GM12873 (cell line): ENCODE measurements at regions not wholly inside any gene's neighbourhood (a gene's known extent, or its start where the extent isn't known, plus 50 kb on each side); places are given as distances from the start of the nearest gene placed in this dataset.

Experiments used
- CTCF ChIP-seq: IDR thresholded peaks from 2 replicates; pipeline ENCODE4 v1.5.1; 2012; ENCODE audit warnings: low read depth, mild to moderate bottlenecking, moderate library complexity, low read length, control low read depth; ENCODE audit not compliant: insufficient read depth; ENCODE audit errors: missing control alignments

DNA sequence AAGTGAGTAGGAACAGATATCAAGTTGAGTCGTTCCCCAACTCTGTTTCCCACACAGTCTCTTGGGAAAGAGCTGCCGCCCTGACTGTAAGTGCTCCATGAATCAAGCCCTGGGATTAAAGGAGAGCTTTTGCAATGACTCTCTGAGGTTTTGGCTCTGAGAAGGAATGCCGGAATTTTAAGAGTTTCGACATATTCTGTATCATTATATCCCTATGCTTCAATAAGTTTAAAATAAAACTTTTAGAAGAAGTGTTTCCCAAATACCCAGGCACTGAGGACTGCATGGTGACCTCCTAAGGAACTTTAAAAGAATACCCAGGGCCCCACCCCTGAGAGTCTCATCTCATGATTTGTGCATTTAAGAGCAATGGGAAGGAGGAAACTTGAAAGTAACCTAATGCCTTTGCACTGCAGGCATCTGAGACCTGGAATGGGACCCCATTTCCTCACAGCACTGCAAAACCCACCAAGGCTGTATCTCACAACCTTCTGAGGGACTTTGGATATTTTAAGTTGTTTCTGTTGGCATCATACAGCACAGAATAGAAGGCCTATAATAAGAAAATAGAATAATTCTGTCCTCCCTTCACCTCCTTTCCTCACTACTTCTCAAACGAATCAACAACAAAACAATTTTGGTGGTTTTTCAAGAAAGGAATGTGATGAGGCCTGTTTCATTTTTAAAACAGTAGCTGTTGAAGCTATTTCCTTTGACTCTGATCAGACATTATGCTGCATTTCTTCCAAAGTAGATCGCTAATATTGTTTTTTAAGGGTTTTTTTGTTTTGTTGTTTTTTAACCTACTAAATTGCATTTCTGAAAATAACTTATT, 121.2 kb downstream of the GASK1B start:
- TF ChIP-seq CTCF = no peak

- no peak for TF ChIP-seq CTCF
Observed at GRCh38 chr4:158050942-158051341, 121.9 kb downstream of the GASK1B start.

DNA sequence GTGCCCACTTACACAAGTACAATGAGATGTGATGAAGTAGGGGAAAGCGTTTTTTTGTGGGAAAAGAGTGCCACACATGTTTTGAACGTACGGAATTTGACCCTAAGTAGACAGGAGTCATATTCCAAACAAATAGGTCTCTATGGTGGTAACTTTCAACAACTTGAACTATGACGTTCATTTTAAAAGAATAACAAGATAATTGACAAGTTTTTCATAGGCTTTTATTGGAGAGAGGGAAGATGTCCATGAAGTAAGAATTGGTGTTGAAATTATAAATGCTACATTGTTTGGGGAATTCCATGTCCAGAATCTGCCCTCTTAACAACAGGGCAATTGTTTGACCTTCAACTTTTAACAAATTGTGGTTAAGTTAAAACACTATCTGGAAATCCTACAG, 126.5 kb downstream of the GASK1B start:
- no peak for TF ChIP-seq CTCF

DNA sequence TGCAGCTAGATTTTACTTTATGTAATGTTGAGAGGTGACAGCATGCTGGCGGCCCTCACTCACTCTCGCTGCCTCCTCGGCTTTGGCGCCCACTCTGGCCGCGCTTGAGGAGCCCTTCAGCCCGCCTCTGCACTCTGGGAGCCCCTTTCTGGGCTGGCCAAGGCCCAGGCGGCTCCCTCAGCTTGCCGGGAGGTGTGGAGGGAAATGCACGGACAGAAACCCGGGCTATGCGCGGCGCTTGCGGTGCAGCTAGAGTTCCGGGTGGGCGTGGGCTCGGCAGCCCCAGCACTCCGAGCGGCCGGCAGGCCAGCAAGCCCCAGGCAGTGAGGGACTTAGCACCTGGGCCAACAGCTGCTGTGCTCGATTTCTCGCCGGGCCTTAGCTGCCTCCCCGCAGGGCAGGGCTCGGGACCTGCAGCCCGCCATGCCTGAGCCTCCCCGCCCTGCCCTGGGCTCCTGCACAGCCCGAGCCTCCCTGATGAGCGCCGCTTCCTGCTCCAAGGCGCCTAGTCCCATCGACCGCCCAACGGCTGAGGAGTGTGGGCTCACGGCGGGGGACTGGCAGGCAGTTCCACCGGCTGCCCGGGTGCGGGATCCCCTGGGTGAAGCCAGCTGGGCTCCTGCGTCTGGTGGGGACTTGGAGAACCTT, 128.7 kb downstream of the GASK1B start:
- TF ChIP-seq CTCF = no peak

DNA sequence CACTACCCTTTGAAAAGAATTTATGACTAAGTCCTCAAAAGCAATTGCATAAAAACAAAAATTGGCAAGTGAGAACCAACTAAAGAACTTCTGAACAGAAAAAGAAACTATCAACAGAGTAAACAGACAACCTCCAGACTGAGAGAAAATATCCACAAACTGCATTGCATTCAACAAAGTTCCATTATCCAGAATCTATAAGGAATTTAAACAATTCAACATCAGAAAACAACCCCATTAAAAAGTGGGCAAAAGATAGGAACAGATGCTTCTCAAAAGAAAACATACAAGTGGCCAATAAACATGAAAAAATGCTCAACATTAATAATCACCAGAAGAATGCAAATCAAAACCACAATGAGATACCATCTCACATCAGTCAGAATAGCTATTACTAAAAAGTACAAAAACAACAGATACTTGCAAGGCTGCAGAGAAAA, 130.2 kb downstream of the GASK1B start:
- TF ChIP-seq CTCF = no peak

- no peak for TF ChIP-seq CTCF
Observed at GRCh38 chr4:158038718-158039117, 134.1 kb downstream of the GASK1B start.

- no peak for TF ChIP-seq CTCF
Observed at GRCh38 chr4:158036998-158037397, 135.8 kb downstream of the GASK1B start.
